GM10847 (cell line): ENCODE measurements at regions not wholly inside any gene's neighbourhood (a gene's known extent, or its start where the extent isn't known, plus 50 kb on each side); places are given as distances from the start of the nearest gene placed in this dataset.

Experiments used
- POLR2A ChIP-seq: IDR thresholded peaks from 2 replicates; pipeline ENCODE4 v1.6.1; 2011; ENCODE audit not compliant: insufficient read length; ENCODE audit errors: extremely low read depth

- TF ChIP-seq POLR2A, result no peak
These were observed 1010.7 kb upstream of the AUTS2 start for GRCh38 chr7:68587599-68587998.

DNA sequence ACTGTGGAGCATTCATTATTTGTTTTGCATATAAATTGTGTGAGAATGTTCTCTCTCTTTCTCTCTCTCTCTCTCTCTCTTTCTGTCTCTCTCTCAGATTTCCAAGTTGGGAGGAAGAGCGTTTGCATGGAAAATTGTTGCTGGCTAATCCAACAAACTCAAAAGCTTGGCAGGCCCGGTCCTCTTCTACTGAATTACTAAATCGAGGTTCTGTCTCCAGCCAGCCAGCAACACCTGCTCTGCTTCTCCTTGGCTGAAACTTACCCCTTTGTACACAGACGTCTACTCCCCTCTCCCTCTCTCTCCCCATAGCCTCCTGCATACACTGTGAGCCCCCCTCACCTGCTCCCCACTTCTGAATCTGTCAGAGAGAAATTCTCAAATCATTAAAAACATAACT is 996.4 kb upstream of the AUTS2 start:
- no peak for TF ChIP-seq POLR2A

DNA sequence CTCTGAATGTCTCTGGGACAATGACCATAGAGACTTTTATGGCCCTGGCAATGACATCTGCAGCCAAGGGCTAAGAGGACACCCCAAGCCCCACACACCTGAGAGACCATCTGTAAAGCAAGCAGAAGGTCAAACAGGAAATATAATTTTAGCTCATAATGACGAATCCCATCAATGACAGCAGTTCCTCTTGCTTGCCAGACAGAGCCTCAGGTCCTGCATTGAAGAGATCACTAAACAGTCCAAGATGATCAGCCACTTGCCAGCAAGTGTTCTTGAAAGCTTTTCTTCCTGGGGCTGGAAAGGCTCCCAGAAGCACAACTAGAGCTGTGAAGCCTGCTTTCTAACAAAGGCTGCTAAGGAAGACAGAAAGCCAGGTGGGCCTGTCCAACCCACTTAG is 993.7 kb upstream of the AUTS2 start:
- no peak for TF ChIP-seq POLR2A

DNA sequence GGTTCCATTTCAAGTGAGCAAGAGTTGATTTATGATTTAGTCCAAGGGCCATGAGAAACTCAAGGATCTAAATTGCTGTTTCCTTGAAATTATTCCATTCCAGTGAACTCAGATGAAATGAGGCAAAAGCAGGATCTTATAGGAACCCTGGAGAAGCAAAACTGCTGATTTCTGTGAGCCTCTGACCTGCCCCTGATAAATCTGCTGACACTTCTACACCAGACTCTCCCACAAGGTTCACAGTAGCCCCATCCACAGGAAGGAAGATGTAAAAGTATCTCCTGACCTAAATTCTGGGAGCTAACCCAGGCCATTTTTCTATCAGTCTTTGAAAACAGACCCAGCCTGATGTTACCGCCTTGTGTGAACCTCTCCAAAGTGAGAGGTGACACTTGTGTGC is 987.6 kb upstream of the AUTS2 start:
- no peak for TF ChIP-seq POLR2A

DNA sequence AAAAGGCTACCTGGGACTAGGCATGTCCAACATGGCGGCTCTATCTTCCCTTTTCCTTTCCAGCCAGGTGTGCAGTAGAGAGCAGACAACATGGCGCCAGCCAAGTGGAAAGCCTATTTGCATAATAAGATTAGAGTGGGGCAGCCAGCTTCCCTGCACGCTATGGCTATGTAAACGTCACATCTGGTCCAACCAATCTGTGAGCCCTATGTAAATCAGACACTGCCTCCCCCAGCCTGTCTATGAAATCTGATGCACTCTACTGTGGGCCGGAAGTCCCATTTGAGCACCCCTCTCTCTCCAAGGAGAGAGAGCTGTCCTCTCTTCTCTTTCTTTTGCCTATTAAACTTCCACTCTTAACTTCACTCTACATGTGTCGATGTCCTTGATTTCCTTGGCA is 984.9 kb upstream of the AUTS2 start:
- no peak for TF ChIP-seq POLR2A

- no peak for TF ChIP-seq POLR2A
These were observed 984.4 kb upstream of the AUTS2 start for GRCh38 chr7:68613897-68614296.

GRCh38 chr7:68619526-68619925 is 978.7 kb upstream of the AUTS2 start:
- TF ChIP-seq POLR2A, result no peak

GRCh38 chr7:68622500-68622899 is 975.8 kb upstream of the AUTS2 start:
- TF ChIP-seq POLR2A, result no peak

- TF ChIP-seq POLR2A, result no peak
These were observed 975.2 kb upstream of the AUTS2 start for GRCh38 chr7:68623030-68623429.

DNA sequence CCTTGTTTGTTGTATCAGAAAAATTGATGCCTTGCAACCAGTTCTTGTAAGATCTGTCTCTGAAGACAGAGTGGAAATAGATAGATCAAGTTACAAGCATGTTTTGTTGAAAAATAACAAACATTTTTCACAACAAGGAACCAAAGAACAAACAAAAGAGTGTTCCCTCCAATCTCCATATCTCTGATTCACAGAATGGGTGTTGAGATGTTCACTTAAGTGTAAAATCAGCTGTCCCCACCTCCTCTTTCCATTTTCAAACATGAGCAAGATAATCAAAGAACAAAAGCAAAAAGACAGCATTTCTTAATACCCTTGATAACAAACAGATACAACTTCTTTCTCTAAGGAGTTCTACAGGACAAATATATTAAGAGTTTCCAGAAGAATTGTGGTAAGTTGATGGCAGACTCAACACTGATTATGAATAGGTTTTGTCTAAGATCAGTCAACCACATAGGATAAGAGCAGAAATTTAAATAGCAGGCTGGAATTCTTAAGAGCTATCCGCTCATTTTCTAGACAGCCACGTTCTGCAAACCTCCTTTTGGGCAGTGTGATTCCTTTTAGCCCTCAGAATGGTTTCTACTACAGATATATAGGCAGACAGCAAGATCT is 970.9 kb upstream of the AUTS2 start:
- no peak for TF ChIP-seq POLR2A

DNA sequence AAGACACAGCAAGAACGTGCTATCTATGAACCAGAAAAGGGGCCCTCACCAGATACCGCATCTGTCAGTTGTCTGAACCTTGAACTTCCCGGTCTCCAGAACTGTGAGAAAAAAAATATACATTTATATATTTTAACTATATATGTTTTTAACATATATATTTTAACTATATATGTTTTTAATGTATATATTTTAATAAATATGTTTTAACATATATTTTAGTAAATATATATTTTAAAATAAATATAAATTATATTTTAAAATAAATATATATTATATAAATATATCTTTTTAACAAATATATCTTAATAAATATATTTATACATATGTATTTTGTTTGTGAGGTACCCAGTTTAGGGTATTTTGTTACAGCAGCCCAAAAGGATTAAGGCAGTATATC is 958.2 kb upstream of the AUTS2 start:
- no peak for TF ChIP-seq POLR2A

GRCh38 chr7:68642727-68643126 is 955.5 kb upstream of the AUTS2 start:
- TF ChIP-seq POLR2A, result no peak

DNA sequence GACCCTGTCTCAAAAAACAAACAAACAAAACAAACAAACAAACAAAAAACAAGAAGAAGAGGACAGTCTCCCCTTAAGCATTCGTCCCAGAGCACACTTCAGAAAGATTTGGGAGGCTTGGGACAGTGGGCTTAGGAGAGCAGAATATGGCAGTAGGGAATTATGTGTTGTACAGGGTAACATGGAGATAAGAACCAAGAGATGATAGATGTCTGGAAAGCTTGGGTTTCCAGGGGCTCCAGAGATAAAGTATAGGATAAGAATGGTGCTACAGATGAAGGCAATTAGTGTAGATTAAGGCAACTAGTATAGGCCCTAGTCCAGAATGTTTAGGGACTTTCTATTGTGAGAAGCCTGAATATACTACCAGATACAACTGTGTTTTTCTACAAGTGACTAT is 934.9 kb upstream of the AUTS2 start:
- no peak for TF ChIP-seq POLR2A

GRCh38 chr7:68671046-68671445 is 927.2 kb upstream of the AUTS2 start:
- no peak for TF ChIP-seq POLR2A

DNA sequence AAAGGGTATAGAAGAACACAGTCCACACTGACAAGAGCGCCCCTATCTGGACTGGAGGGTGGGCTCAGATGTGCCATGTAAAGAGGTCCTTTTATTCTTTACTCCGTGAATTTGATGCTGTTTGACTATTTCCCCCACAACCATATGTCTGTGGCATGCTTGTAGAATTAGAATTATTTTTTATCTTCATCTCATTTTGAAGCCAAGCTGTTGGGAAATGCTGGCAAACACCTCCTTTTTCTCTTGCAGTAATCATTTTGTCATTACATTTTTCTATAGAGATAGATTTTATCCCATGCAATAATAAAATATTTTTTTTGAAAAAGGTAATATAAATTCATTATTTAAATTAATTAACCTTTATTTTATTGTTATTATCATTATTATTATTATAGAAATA is 926.6 kb upstream of the AUTS2 start:
- no peak for TF ChIP-seq POLR2A

DNA sequence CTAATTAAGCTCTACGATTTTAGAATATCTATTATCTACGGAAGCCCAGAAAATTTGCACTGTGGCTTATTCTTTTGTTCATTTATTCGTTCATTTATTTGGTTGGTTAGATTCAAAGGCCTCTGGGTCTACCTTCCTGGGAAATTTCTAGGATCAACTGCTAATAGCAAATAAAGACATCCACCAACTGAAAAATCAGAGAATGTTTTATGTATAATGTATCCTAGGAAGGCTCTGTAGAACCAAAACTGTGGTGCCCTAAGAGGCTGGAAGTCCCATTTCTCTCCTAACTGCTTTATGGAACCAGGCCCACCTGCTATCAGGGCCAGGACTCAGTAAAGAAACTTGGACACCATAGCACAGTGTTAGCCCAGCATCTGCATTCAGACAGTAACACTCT is 923.4 kb upstream of the AUTS2 start:
- TF ChIP-seq POLR2A, result no peak

DNA sequence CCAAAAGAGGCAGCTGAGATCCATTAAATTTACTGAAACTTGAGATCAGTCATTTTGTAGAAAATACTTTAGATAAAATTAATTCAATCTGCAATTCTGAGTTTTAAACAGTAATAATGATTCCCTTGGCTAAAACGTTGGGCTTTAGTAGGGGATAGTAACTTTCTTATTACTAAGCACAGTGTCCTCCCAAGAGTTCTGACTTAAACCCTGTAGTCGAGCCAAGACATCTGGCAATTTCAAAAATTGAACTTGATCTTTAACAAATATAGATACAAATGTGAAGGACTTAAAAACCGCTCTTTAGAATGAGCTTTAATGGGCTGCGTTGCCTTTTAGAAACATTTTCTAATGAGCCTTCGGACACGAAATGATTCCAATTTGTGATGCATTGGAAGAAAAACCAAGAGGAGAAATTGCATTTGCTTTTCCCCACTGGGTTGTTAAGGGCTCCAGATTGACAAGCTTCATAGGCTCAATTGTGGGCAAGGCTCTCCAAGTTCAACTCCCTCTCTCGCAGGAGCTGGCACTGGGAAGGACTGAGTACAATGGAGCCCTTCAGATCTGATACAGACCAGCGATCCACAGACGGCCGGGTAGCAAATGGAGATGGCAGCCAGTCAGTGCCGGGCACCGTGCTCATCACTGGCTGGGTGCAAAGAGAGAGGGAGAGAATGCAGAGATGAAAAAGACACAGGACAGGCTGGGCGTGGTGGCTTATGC is 921.3 kb upstream of the AUTS2 start:
- no peak for TF ChIP-seq POLR2A
